ENCODE measurements at regions not wholly inside any gene's neighbourhood (a gene's known extent, or its start where the extent isn't known, plus 50 kb on each side); places are given as distances from the start of the nearest gene placed in this dataset.
"Not testable (repeated sequence)": the region's sequence is repeated elsewhere in the genome, so short reads cannot be mapped to it uniquely, and the experiment has no call there.

DNA sequence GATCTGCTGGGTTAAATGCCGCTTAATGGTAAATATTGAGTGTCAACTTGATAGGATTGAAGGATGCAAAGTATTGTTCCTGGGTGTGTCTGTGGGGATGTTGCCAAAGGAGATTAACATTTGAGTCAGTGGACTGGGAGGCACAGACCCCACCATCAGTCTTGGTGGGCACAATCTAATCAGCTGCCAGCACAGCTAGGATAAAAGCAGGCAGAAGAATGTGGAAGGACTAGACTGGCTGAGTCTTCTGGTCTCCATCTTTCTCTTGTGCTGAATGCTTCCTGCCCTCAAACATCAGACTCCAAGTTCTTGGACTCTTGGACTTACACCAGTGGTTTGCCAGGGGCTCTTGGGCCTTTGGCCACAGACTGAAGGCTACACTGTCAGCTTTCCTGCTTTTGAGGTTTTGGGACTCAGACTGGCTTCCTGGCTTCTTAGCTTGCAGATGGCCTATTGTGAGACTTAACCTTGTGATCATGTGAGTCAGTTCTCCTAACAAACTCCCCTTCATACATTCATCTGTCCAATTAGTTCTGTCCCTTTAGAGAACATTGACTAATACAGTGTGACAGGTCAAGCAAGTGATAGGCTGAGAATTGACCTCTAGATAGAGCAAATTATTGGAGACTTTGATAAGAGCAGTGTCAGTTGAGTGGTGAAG, 332.5 kb downstream of the DLEU7 start:
- not testable (repeated sequence) for ATAC-seq

DNA sequence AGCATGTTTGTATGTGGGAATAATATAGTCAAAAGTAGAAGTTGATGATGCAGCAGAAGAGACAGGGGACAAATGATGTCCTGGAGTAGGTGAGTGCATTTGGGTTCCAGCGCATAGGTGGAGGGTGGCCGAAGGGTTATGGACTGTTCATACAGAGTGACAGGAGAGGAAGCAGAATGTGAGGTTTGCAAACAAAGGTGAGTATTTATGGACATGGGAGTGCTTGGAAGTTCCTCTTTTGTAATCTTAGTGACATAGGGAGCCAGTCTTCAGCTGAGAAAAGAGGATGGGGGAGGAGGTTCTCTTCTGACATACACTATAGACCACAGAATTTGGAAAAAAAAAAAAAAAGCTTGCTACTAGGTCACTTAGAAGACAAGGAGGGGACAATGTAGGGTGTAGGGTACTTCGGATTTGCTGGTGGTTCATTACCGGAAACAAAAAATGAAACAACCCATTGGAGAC, 331.6 kb downstream of the DLEU7 start:
- peak in 1 of 2 donors; percentile 32 for ATAC-seq

GRCh38 chr13:50512474-50513299, 330.8 kb downstream of the DLEU7 start:
- peak; percentile 55 to 66 for ATAC-seq

DNA sequence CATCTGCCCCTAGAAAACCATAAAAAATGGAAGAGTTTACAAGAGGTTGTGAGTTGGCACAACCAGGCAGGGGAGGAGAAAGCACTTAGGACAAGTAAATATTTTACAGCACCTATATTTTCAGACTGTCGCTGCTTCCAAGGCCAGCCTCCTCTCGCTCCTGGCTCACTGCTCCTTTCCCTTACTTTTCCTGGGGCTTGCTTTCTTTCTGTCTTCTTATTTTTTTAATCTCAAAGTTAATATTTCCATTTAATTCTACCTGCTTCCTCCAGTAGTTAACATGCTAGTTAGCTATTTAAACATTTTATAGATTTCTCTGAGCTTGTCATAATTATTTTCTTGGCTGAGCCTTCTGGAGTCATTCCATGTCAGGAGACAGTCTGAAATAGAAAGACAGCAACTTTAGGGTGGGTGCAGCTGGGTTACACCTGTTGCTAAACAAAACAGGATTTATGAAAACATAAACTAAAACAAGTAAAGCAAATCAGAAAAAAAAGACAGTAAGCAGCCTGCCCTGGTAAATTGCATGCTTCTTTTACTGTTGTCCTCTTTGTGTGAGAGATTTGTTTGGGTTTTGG, 330.1 kb downstream of the DLEU7 start:
- no peak for ATAC-seq

DNA sequence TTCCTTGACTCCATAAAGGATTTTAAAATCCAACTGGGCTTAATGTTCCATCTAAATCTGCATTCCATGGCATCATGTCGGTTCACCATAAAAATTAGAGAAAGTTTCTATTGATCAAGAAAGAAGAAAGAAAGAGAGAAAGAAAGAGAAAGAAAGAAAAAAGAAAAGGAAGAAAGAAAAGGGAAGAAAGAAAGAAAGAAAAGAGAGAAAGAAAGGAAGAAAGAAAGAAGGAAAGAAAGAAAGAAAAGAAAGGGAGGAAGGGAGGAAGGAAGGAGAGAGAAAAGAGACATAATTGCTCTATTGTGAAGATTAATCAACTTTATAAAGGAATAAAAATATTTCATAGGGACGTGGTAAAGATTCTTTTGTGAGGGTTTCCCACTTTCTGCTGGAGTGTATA, 329.2 kb downstream of the DLEU7 start:
- ATAC-seq = no peak

DNA sequence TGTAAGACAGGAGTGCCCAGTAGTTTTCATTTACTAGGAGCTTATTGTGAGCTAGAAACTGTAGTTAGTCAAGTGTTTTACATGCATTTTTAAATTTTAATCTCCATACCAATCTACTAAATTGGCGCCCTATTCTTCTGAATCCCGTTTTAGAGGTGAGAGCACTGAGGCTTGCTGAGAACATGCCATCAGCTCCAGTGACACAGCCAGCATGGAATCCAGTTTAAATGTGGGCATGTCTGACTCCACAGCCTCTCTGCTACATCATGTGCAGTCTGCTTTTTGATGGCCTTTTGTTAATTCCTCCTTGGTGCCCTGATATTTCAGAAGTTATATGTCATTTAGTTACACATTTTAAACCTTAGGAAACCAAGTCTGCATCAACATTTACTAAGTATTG, 325.4 kb downstream of the DLEU7 start:
- ATAC-seq = no peak

- ATAC-seq = no peak
These were observed 324.7 kb downstream of the DLEU7 start for GRCh38 chr13:50518781-50519201.

DNA sequence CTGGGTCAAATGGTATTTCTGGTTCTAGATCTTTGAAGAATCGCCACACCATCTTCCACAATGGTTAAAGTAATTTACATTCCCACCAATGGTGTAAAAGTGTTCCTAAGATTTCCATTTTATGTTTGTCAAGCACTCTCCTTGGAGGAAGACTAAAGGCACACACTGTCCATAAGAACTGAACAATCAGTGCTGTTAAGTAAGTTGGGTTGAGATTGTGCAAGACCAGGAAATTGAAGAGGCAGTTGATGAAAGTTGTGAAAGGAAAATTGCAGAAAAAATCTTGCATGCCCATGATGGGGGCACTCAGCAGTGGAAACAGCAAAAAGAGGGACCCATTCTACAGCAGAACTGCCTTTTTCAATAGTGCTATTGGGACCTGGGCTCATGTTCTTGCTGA, 323.6 kb downstream of the DLEU7 start:
- no peak for ATAC-seq

DNA sequence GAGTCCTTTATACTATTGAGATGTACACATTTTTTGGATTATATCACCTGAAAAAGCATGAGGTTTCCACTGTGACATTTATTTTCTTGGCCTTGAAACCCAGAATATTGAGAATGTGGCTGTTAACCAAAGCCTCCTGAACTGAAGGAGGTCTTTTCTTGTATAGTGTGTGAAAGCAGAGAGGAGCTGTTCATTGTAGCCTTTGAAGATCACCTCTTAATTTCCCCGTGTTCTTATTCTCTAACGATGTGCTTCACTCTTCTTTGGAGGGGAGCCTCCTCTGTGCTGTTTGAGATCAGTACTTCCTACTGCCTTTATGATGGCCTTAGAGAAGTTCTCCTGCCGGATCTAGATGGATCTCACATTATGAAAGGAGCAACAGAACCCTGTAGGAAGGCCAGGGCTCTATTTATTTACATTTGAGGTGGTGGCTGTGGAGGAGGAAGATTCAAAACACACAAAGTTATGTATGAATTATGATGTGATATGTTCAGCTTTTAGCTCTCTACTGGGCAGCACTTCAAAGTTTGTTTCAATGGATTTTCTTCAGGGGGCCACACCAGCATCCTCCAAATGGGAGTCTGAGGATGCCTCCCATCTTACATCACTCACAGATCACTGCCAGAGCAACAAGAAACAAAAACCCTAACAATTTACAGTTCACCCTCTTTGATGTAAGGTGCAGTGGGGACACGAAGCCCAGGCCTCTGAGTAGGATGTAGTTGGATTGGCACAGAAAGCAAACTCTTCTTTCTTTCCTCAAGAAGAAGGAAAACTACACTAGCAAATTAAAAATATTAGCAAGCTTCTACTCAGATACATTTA, 322.3 kb downstream of the DLEU7 start:
- no peak for ATAC-seq

GRCh38 chr13:50521831-50522149, 321.7 kb downstream of the DLEU7 start:
- ATAC-seq = no peak

GRCh38 chr13:50522506-50522905, 321.0 kb downstream of the DLEU7 start:
- ATAC-seq = no peak

GRCh38 chr13:50523307-50523706, 320.2 kb downstream of the DLEU7 start:
- no peak for ATAC-seq

GRCh38 chr13:50524560-50524959, 318.9 kb downstream of the DLEU7 start:
- ATAC-seq = no peak

DNA sequence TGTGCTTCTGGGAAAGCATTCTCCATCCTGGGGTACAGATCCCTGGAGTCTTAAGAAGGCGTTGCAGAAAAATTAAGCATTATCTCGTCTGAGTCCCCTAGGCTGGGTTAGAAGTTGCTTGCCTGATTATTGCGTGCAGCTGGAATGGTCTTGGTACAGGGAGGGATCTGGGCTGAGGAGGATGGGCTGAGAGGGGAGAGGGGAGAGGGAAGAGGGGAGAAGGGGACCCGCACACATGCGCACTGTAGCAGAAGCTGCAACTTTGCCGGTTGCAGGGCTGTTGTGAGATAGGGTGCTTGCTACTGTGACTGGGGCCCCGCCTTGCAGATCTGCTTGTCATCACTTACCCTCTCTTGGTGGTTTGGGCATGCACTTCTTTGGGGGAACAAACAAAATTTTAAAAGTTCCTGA, 316.8 kb downstream of the DLEU7 start:
- no peak for ATAC-seq

GRCh38 chr13:50527188-50527587, 316.3 kb downstream of the DLEU7 start:
- ATAC-seq = no peak

- no peak for ATAC-seq
These were observed 315.6 kb downstream of the DLEU7 start for GRCh38 chr13:50527612-50528509.

DNA sequence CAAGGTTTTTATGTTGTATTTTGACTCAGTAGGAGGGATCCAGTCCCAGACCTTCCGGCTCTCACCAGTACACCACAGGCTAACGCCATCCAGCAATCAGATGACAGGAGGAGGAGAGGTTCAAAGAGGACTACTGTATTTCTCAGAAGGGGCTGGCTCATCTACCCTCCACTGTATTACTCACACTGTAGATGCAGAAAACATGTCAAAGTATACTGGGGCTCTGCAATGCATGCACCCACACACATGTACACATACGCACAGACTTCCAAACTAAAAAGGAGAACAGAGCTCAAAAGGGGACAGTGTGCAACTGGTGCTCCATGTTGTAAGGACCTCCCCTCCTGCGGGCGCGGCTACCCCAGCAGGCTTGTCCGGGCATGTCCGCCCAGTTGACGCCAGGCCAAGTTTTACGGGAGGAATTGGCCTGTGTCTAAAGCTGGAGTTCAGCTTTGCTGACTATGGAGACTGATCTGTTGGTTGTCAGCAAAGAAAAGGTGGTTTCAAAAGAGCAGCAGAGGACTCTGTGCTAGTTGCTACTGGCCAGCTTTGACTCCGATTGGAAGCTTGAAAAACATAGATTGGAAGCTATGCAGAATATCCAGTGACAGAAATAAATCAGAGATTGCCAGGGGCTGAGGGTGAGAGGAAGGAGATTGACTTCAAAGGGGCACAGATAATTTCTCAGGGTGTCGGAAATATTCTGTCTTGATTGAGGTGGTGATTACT, 314.2 kb downstream of the DLEU7 start:
- peak; percentile 73 to 79 for ATAC-seq

DNA sequence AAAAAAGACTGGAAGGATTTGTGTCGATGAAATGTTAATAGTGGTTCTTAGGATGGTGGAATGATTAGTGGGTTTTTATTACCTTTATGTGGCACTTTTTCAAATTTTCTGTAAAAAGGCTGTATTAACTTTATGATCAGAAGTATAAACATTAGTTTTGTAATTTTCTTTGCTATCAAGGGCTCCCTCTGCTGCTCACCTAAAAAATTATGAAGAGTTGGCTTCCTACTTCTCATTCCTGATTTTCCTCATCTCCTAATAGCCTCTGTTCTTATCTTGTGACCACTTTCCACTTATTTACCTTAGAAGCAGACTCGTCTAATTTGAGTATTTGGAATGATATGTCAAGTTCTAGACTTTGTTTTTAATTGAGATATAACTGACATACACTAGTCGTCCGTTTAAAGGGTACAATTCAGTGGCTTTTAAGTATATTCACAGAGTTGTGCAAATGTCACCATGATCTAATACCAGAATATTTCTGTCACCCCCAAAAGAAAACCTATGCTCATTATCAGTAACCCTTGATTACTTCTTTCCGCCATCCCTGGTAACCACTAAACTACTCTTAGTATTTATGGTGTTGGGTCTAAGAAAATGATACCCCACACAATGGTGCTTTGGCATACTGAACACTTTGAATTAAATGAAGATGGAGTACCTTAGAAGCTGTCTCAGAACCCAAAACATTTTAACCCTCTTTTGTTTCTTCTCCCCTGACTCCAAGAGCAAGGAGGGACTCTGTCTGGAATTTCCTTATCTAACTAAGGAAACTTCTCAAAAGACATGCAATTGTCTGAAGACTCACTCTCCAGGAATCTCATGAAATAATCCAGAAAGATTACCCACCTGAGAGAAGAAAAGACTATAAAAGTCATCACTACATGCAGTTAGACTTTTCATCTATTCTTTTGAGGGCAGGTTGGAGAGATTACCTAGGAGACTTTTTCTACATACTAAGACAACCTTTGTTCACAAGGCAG, 311.3 kb downstream of the DLEU7 start:
- ATAC-seq = no peak

DNA sequence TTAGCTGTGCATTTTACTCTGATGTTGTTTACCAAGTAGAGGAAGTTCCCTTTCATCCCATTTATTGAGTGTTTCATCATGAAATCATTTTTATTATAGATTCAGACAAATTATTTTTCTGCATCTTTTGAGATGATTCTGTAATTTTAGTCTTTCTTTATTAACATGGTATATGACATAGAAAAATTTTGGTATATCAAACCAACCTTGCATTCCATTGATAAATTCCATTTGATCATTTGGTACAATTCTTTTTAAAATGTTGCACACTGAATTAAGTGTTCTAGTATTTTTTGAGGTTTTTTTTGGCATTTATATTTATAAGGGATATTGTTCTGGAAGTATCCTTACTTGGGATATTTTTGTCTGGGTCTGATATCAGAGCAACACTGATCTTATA, 308.4 kb downstream of the DLEU7 start:
- ATAC-seq = no peak

- ATAC-seq = no peak
These were observed 306.5 kb downstream of the DLEU7 start for GRCh38 chr13:50537029-50537428.
